ENCODE measurements at regions not wholly inside any gene's neighbourhood (a gene's known extent, or its start where the extent isn't known, plus 50 kb on each side); places are given as distances from the start of the nearest gene placed in this dataset.

DNA sequence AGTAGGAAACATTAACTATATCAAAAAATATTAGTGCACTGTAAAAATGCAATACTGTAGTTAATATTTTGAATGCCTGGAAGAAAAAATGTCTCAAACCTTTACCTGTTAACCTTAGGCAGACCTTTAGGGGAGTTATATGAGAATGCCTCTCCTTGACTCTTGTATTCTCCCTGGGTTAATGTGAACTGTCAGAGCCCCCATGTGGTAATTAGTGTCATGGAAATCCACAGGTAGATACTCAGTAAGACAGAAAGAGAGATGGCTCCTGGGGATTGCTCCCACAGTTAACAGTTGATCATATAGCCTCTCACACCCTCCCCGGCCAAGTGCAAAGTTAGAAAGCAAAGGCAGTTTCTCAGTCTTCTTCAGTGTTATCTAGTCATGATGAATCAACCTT is 742.8 kb downstream of the NR2F1-AS1 start:
- H3K9me3 ChIP-seq (replicated peaks; ENCODE audit: control insufficient read depth, insufficient read depth, low read length), result no peaks in the 10 kb centered on the region
- H3K36me3 ChIP-seq (ENCODE audit: control insufficient read depth in 2 of 2, extremely low read depth in 1 of 2, insufficient read depth in 2 of 2, low read length in 2 of 2), result no peaks in the 10 kb centered on the region
- H3K27ac ChIP-seq (ENCODE audit: insufficient read depth, low read depth, low read length), result no peak overlapping the region
- TF ChIP-seq GATA2 (IDR thresholded peaks at IDR 0.05; ENCODE audit: insufficient read depth, insufficient read length, low read depth, low read length) (no peak), EZH2 (IDR thresholded peaks at IDR 0.05; ENCODE audit: borderline replicate concordance, low read depth, low read length, severe bottlenecking) (no peak), JUN (IDR thresholded peaks at IDR 0.05; ENCODE audit: borderline replicate concordance, insufficient read depth, insufficient read length, low read depth) (no peak), POLR2A (IDR thresholded peaks at IDR 0.05; ENCODE audit: low read depth, low read length) (no peak), FOS (IDR thresholded peaks at IDR 0.05; ENCODE audit: borderline replicate concordance, insufficient read depth, low read length) (no peak), MYC (IDR thresholded peaks at IDR 0.05; ENCODE audit: low read depth, low read length) (no peak), POLR2AphosphoS5 (IDR thresholded peaks at IDR 0.05; ENCODE audit: insufficient read depth, low read depth, low read length) (no peak)
- TF ChIP-seq, protein P1, sequence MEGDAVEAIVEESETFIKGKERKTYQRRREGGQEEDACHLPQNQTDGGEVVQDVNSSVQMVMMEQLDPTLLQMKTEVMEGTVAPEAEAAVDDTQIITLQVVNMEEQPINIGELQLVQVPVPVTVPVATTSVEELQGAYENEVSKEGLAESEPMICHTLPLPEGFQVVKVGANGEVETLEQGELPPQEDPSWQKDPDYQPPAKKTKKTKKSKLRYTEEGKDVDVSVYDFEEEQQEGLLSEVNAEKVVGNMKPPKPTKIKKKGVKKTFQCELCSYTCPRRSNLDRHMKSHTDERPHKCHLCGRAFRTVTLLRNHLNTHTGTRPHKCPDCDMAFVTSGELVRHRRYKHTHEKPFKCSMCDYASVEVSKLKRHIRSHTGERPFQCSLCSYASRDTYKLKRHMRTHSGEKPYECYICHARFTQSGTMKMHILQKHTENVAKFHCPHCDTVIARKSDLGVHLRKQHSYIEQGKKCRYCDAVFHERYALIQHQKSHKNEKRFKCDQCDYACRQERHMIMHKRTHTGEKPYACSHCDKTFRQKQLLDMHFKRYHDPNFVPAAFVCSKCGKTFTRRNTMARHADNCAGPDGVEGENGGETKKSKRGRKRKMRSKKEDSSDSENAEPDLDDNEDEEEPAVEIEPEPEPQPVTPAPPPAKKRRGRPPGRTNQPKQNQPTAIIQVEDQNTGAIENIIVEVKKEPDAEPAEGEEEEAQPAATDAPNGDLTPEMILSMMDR (IDR thresholded peaks at IDR 0.05; ENCODE audit: extremely low read depth in 1 of 2, insufficient read depth in 1 of 2, low read depth in 1 of 2, low read length in 2 of 2), result no peak
- TF ChIP-seq, protein P2, sequence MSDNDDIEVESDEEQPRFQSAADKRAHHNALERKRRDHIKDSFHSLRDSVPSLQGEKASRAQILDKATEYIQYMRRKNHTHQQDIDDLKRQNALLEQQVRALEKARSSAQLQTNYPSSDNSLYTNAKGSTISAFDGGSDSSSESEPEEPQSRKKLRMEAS (IDR thresholded peaks at IDR 0.05; ENCODE audit: insufficient read depth, insufficient read length), result no peak
- H3K27me3 ChIP-seq (ENCODE audit: control insufficient read depth in 2 of 2, insufficient read depth in 2 of 2, low read length in 2 of 2), result no peaks in the 10 kb centered on the region
- dilution Hi-C loops (cut with MboI; ENCODE audit: extremely low pct_ligation_motif_present, low sequenced_read_pairs), result no loop called here
- FAIRE-seq (no peak), DNase-seq (ENCODE audit: low read depth, low spot score) (no peak)
- POLR2A ChIA-PET, result no interaction called here
- H3K4me3 ChIP-seq (replicated peaks in 1 of 3; ENCODE audit: insufficient read depth in 1 of 3, low read depth in 1 of 3, low read length in 3 of 3), result no peak overlapping the region
- H4K20me1 ChIP-seq (replicated peaks; ENCODE audit: control insufficient read depth, extremely low read depth, insufficient read depth, low read length), result no peaks in the 10 kb centered on the region
- H3K9ac ChIP-seq (replicated peaks; ENCODE audit: extremely low read depth, insufficient read depth, low read length), result no peak overlapping the region
- BruUV-seq (replicated peaks), result no TSS peak
- no peak overlapping the region for H3K4me2 ChIP-seq (ENCODE audit: insufficient read depth, low read length)
- H3K4me1 ChIP-seq (ENCODE audit: control insufficient read depth, extremely low read depth, insufficient read depth, low read length), result no peaks in the 10 kb centered on the region
- H3K79me2 ChIP-seq (ENCODE audit: control insufficient read depth, insufficient read depth, low read length), result no peaks in the 10 kb centered on the region
- H3K9me1 ChIP-seq (replicated peaks; ENCODE audit: control insufficient read depth, extremely low read depth, insufficient read depth, low read length), result no peaks in the 10 kb centered on the region
- intact Hi-C loops (cut with micrococcal nuclease), result no loop called here
- CTCF ChIA-PET, result no interaction called here
- no peak overlapping the region for H2AFZ ChIP-seq (ENCODE audit: low read depth, low read length)

Data from endothelial cell of umbilical vein (primary cell).